T-helper 1 cell treated with Interleukin-12 subunit alpha and Interleukin-12 subunit beta and Interleukin-4 antibody, amounts not matched to agents 30 ng/mL and 1 ng/mL, for 36 hours (primary cell): ENCODE measurements at regions not wholly inside any gene's neighbourhood (a gene's known extent, or its start where the extent isn't known, plus 50 kb on each side); places are given as distances from the start of the nearest gene placed in this dataset.

Experiments used
- intact Hi-C: fragments of 100-400 bp; cut with micrococcal nuclease; formaldehyde crosslinking; loops from one replicate; pipeline ENCODE4 v1.15.1; 2024

DNA sequence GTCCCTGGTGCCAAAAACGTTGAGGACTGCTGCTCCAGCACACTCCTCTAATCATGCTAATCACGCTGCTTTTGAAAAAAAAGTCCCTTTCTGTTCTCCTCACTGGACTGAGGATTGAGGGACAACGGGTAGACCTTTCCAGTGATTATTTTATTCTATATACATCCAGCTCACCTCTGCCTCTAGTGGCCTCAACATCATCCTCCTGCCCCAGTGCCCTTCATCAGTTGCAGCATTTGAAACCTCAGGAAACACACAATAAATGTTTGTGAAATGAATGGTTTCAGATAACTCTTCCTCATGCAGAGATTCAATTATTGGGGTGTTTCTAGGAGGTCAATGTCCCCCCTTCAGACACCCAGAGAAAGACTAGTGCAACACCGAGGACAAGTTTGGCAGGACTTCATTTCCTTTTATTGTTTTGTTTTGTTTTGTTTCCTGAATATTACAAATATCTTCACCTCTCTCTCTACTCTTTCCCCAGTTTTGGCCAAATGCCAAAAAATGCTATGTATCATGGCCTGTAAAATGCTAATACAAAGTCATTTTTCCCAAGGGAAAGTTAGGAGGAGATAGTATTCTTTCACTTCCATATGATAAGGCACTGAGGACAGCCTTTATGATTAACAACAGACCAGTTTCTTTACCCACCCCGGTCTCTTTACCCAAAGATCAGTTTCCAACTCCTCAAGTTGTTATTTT, 460.1 kb upstream of the SLIT2 start:
- intact Hi-C loops, result no loop called here

DNA sequence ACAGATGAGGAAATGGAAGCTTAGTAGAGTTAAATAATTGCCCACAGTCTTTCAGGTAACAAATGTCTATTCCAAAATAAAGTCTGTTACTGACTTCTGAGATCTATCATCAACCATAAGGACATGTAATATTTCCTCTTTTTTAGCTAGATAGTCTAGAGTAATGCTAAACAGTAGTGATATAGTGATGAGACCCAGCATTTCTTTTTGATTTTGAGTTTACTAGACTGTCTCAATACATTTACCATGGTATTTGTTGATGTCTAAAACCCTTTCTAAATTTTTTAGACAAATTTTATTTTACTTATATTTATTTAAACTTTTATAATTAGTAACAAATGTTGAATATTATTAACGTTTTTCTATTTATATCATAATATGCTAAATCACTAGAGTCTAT, 465.1 kb upstream of the SLIT2 start:
- intact Hi-C loops, result no loop called here

DNA sequence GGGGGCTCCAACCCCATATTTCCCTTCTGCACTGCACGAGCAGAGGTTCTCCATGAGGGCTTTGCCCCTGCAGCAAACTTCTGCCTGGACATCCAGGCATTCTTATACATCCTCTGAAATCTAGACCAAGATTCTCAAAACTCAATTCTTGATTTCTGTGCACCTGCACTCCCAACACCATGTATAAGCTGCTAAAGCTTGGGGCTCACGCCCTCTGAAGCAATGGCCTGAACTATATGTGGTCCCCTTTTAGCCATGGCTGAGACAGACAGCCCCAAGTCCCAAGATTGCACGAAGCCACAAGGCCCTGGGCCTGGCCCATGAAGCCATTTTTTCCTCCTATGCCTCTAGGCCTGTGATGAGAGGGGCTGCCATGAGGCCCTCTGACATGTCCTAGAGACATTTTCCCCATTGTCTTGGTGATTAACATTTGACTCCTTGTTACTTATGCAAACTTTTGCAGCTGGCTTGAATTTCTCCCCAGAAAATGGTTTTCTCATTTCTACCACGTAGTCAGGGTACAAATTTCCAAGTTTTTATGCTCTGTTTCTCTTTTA, 468.0 kb upstream of the SLIT2 start:
- intact Hi-C loops, result no loop called here

DNA sequence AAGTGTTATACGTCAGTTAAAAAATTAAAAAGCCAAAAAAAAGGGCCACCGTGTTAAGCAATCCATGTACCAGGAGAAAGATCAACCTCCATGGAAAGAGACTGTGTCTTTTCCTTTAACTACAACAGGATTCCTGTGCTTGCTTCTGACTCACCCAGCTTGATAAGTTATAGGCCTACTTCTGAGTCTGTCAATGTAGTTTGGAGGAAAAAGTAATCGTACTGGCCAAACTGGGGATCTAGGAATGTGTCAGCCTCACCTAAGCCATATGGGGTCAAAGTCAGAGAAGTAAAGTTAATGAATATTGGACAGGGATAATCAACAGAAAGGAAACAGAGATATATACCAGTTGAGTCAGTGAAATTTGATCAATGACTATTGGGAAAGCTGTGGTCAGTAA, 470.8 kb upstream of the SLIT2 start:
- intact Hi-C loops, result no loop called here

DNA sequence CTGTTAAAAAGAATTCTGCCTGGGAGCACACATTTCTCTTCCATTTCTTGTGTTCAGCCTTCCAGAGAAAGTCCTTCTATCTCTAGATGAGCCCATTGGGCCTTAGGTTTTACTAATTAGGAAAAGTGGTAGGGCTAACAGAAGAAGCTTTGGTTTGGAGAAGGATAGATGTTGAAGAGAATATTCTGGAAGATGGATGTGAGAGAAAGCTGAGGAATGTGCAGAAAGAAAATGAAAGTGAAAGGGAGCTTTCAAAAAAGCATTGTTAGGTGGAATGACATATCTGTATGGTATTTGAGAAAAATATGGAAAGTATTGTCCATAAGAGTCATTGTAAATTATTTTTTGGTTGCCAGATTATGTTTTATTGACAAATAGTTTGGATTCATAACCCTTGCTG, 474.8 kb upstream of the SLIT2 start:
- intact Hi-C loops, result no loop called here

DNA sequence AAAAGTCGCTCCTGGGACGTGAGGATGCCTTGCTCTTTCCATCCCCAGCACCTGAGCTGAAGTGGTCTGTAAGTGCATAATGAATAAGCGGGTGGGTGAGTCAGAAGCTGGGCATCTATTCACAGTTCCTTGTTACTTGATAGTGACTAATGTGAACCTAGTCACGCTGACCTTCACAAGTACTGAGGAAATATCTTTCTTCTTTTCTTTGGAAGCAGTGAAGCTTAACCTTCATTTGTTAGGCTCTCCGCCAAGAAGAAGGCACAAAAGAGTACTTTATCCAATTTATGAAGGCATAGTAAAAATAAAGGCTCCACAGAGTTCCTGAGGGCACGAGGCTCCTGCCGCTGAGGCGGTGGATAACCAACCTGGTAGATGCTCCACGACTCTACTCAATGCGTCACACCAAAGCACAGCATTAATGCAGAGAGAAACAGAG, 475.7 kb upstream of the SLIT2 start:
- intact Hi-C loops, result no loop called here

DNA sequence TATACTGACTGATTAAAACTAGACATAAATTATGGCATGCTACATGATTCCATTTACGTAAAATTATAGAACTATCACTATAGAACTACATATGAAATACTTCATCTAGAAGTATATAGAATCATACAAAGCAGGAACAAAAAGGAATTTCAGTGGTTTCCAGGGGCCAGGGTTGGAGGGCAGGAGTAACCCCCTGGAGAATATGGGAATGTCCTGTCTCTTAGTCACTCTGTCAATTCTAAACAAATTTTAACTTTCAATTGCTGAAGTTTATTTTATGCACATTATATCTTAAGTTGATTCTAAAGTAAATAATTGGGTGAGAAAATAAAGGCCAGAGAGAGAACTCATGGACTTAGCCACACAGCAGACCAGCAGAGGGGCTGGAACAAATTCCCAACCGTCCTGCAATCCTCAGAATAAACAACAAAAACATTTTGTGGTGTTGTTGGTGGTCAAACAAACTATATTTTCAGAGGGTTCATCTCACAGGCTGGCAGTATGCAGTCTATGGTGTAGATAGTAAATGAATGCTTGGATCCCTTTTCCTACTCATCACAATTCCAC, 476.9 kb upstream of the SLIT2 start:
- intact Hi-C loops, result no loop called here

DNA sequence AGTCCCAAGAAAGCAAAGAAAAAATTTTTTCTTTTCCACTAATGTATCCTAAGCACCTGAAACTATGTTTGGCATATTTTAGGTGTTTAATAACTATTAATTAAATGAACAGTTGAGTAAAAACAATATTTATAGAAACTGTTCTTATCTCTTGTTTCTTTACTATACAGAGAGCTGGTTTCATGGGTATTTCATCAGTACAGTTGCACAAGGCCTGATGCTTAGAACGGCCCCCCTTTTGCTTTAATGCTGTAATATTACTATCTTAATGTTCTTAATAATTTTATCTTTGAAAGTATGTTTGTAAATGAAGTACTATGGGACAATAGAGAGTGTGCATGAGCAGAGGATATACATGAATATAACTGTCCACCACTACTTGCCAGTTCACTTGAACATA, 479.1 kb upstream of the SLIT2 start:
- intact Hi-C loops, result no loop called here

DNA sequence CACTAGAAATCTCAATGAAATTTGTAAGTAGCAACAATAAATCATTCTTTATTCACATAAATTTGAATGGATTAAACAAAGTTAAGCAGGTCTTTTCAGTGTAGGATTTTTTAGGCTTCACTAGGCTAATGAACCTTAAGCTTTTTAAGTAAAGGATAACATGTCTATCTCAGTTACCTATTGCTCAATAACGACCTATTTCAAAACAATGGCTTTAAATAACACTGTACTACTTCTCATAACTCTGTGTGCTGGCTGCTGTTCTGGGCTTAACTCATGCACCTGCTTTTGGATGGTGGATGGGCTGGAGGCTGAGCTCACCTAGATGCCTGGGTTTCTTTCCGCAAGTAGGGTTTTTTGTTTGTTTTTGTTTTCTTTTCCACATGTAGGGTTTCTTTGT, 495.0 kb upstream of the SLIT2 start:
- intact Hi-C loops, result no loop called here

DNA sequence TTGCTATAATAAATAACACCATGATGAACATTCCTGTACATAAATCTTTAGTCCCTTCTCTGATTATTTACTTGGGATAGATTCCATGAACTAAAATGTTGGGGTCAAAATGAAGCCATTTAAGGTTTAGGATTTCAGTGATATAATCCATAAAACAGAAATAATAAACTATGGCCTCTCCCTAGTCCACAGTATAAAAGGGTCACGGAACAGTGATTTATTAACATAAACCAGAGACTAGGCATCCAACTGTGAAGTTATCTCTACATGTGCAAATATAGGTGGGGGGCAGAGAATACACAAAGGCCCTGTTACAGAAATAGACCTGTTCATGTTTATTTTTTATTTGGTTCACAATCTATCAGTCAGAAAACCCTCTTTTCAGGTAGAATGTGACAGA, 499.1 kb upstream of the SLIT2 start:
- intact Hi-C loops, result no loop called here

DNA sequence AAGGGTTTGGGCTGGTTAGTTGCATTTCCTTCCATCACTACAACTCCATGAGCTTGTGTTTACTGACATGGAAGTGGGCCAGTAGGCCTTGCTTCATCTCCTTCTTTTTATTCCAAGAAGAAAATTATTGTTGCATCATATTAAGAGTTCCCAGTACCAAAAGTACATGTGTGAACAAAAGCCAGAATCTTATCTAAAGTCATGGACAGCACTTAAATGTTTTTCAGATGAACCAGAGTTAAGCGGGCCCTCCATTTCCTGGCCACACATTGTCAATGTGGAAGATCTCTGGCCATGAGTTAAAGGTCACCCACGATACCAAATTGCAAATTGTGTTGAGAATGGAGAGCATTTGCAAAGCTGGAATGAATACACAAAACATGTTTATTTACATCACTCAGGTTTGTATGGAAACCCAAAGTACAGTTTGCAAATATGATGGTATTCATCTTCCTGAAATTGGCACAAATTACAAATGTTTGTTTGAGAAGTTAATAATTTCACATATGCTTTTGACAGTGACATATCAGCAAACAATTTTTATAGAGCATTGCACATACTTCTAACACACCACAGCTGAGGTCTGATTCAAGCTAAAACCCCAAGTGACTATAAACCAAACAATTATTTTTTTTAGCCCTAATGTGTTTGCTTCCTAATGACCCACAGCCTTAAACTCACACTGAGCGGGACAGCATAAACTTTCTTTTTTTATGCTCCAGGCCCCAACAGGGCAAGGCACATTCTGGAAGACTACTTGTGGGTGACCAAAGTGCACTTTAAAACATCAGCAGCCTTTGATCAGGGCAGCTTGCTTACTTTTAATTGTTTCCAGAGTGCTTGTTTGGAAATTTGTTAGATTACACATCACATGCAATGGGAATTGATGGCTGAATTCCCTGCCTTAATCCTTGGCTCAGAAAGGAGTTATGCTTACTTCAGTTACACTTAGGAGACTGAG, 502.9 kb upstream of the SLIT2 start:
- intact Hi-C loops, result no loop called here

DNA sequence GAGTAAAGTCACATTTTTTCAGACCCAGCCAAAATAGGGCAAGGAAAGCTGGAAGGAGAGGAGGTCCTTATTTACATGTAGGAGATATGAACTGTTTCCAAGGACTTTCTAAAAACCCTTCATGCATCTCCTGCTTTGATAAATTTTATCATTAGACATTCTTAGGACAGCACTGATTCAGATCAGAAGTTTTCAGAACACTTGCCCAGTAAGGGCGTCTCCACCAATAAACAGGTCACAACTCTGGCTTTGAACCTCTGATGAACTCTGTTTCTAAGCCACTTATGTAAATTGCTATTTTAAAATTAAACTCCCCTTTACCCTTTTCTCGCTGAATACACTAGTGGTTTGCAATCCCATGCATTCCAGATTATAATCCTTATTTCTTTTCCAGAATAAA, 505.3 kb upstream of the SLIT2 start:
- intact Hi-C loops, result no loop called here

DNA sequence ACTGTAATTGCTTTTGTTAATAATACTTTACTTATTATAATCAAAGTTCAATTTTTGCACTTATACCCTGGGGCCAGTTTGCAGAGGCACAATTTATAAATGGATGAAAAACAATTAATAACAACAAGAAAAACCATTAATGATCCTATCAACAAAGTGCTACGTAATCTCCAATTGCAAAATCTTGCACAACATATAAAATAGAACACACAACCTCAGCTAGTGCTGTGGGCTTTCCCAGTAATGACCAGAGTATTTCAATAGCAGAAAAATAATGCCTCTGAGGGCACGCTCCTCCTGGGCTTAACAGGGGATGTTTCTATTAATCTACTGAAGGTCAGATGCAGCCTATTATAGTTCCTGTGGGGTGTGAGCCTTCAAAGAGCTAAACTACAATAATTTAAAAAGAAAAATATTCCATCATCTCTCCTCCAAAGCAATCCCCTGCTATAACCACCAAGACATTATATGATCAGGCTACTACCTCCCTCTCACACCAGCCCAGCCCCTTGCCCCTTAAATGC, 508.5 kb upstream of the SLIT2 start:
- intact Hi-C loops, result no loop called here

DNA sequence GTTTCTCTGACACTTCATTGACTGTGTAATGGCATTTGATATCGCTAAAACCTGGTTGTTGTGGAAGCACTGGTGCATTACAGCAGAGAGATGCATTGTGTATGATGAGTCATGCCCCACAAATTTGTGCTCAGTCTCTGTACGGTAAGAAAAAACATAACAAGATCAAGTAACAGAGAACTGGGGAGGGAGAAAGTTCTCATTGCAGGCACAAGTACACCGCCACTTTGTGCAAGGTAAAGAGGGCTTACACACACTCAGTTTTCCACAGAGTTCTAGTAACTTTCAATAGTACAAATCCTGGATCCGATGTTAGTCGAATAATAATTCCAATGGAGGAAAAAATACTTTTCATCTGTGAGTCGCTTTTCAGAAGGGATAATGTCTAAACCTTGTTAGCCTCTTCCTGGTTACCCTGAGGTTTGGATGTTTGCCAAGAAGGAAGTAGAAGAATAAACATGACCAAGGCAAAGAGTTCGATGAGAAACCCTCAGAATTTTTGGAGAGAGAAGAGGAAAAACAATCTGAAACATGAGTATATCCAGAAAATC, 512.5 kb upstream of the SLIT2 start:
- intact Hi-C loops, result no loop called here

DNA sequence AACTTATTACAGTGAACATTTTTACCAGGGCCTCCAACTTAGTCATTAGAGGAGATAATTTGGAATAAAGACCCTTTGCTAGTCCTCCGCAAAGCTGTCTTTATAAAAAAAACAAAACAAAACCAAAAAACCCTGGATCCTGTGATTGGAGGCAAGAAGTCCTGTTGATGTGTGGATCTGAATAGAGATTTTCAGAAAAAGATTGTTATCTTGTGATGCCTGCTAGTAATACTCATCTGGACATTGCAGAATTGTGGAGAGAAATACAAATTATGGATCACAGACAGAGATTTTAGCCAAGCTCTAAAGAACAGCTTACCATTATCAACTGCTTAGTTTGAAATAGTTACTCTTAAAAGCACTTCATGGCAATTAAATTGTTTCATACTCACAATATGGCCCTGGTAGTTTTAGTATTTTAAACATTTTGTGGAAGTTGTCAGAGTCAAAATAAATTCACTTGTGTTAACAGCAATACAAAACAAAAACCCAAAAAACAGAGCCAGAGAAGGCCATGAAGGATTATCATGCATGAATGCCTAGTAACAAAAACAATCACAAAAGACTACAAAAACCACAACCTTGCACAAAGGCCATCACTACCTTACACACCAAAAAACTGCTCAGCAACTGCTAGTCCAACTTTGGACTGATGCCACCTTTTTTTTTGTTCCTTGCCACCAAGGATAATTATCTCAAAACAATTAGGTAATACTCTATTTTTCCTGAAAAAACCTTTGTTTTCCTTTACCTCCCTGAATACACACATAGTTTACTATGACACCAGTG, 514.5 kb upstream of the SLIT2 start:
- intact Hi-C loops, result no loop called here

DNA sequence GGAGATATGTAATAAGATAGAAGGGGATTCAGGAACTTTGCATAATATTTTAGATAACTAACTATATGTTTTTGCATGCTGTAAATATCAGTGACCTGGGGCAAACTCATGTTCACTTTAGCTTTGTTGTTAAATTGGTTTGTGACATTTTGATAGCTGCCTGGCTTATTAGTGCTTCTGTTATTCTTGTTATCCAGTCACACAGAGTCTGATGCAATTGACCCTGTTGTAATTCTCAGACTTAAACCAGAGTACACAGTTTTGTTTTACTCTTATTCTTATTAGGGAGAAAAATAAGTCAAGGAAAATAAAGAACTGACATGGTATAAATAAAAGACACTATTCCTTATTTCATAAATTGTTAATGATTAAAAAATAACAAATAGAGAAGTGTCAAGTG, 516.7 kb upstream of the SLIT2 start:
- intact Hi-C loops, result no loop called here

DNA sequence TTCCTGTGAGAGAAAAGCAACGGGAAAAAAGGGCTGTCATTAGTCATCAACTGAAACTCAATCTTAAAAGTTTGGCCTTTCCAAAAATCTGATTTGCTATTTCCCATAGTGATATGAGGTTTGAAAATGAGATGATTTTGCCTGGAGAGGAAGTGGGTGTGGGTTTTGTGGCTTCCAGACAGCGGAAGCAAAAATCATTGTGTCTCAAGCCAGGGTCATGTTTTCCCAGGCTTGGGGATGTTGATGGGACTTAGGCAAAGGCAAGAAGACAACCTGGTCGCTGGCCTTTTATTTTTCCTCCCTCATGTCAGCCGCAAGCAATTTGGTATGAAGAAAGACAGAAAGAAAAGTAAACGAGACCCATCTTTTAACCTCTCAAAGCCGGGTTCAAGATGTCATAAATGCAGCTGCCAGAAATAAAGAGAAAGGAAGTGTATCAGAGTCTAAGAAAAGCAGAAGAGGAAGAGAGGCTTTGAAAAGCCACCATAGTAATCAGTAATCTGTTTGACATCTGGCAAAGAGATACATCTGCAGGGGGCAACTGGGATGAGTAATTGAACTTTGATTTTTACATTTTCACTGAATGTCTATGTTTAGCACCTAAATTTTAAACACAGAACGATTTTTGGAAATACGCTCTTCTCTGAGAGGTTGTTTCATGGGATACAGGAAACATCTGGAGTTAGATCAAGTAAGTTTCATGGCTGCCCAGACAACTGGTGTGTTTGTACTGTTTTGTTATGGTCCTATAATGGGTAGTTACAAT, 521.6 kb upstream of the SLIT2 start:
- intact Hi-C loops, result no loop called here

DNA sequence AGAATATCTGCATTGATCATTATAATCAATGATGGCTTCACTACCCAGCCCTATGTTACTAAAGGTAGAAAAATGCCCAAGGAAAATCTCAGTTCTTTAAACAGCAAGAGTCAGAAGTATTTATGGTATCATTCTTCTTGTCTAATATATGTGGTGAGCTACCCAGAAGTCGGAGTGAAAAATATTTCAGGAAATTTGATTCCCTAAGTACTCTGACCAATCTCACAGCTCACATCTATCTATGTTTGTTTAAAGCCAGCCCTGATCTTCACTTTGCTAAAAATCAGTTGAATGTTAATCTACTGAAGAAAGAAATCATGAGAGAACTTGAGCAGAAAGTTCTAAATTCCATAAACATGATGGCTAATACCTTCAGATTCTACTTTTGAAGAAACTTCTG, 522.9 kb upstream of the SLIT2 start:
- intact Hi-C loops, result no loop called here

DNA sequence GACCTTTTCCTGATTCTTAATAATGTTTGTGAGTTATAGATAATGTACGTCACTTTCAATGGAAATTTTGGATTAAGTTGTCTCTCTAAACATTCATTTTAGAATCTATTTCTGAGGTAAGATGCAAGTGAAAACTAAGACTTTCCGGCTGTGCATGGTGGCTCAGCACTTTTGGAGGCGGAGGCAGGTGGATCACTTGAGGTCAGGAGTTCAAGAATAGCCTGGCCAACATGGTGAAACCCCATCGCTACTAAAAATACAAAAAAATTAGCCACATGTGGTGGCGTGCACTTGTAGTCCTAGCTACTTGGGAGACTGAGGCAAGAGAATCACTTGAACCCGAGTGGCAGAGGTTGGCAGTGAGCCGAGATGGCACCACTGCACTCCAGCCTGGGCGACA, 524.6 kb upstream of the SLIT2 start:
- intact Hi-C loops, result no loop called here

DNA sequence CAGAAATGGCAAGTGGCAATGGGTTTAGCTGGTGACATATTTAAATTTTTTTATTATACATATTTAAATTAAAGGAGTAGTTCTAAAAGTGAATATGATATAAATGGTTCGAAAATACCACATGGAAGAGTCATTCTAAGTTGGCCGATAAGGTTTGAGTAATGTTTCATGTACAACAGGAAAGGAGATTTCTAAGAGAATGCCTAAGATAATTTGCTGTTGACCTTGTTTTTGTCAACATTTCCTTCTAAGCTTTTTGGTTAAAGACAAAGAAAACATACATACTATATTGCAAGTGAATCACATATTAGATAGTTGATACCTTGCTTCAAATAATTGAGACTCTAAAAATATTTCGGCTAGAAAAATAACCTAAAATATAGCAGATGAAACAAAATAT, 526.6 kb upstream of the SLIT2 start:
- intact Hi-C loops, result no loop called here
